ENCODE measurements at regions not wholly inside any gene's neighbourhood (a gene's known extent, or its start where the extent isn't known, plus 50 kb on each side); places are given as distances from the start of the nearest gene placed in this dataset.
A peak's percentile ranks its signal among the peaks of the same experiment; 100 is the strongest.

DNA sequence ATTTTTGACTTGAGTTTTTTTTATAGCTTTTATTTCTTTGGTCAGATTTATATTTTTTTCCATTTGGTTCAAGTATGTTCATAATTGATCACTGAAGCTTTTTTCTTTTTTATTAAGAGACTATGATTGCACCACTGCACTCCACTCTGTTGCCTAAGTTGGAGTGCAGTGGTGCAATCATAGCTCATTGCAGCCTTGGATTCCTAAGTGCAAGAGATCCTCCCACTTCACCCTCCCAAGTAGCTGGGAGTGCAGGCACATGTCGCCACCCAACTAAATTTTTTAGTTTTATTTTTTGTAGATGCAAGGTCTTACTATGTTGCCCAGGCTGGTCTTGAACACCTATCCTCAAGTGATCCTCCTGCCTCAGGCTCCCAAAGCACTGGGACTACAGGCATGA lies 97.7 kb upstream of the KIF5B start:
- peaks cover 12% of the 10 kb centered on the region for H3K9me3 Mint-ChIP-seq (ENCODE audit: low read depth)
- H3K4me1 Mint-ChIP-seq (ENCODE audit: low read depth), result peaks cover 32% of the 10 kb centered on the region
- TF ChIP-seq, protein P1, sequence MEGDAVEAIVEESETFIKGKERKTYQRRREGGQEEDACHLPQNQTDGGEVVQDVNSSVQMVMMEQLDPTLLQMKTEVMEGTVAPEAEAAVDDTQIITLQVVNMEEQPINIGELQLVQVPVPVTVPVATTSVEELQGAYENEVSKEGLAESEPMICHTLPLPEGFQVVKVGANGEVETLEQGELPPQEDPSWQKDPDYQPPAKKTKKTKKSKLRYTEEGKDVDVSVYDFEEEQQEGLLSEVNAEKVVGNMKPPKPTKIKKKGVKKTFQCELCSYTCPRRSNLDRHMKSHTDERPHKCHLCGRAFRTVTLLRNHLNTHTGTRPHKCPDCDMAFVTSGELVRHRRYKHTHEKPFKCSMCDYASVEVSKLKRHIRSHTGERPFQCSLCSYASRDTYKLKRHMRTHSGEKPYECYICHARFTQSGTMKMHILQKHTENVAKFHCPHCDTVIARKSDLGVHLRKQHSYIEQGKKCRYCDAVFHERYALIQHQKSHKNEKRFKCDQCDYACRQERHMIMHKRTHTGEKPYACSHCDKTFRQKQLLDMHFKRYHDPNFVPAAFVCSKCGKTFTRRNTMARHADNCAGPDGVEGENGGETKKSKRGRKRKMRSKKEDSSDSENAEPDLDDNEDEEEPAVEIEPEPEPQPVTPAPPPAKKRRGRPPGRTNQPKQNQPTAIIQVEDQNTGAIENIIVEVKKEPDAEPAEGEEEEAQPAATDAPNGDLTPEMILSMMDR (IDR thresholded peaks at IDR 0.05), result no peak
- no peak overlapping the region for H3K27ac Mint-ChIP-seq (ENCODE audit: unreplicated experiment)
- H3K27me3 Mint-ChIP-seq (ENCODE audit: low read depth), result no peaks in the 10 kb centered on the region
- H3K4me3 Mint-ChIP-seq (ENCODE audit: unreplicated experiment), result no peak overlapping the region
- H3K36me3 Mint-ChIP-seq (ENCODE audit: low read depth), result peaks cover 6% of the 10 kb centered on the region
- DNase-seq (ENCODE audit: low spot score), result no peak

DNA sequence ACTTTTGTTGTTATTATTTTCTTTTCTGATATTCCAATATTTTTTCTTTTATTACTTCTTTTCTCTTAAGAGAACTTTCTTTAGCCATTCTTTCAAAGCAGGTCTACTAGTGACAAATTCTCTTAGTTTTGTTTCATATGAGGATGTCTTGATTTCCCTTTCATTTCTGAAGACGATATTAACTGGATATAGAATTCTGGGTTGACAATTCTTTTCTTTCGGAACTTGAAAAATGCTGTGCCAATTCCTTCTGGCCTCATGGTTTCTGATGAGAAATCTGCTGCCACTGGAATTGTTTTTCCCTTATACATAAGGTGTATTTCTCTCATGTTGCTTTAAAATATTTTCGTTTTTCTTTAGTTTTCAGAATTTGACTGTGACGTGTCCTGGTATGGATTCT lies 97.0 kb upstream of the KIF5B start:
- Mint-ChIP-seq H3K27ac (ENCODE audit: unreplicated experiment) (no peak overlapping the region), H3K27me3 (ENCODE audit: low read depth) (no peaks in the 10 kb centered on the region), H3K9me3 (ENCODE audit: low read depth) (peaks cover 12% of the 10 kb centered on the region), H3K36me3 (ENCODE audit: low read depth) (peaks cover 6% of the 10 kb centered on the region), H3K4me1 (ENCODE audit: low read depth) (peaks cover 33% of the 10 kb centered on the region), H3K4me3 (ENCODE audit: unreplicated experiment) (no peak overlapping the region)
- TF ChIP-seq, protein P1 (IDR thresholded peaks at IDR 0.05), result no peak
- DNase-seq (ENCODE audit: low spot score), result no peak

DNA sequence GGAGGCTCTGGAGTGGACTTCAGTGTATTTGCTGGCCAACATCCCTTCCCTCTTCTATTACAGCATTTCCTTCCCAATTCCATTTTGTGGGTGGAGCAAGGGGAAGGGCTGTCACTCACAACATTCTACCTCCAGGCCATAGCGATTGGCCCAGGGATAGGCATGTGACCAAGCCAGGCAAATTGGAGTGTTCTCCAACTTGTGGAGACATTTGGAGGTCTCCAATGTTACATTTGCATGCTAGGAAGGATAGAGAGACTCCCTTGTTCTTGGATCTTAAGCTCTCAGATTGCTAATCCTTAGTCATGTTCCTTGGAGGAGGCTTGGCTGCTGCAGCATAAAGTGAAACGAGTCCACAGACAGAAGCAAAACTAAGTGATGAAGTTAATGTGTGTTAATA lies 95.6 kb upstream of the KIF5B start:
- peaks cover 6% of the 10 kb centered on the region for H3K36me3 Mint-ChIP-seq (ENCODE audit: low read depth)
- peaks cover 33% of the 10 kb centered on the region for H3K4me1 Mint-ChIP-seq (ENCODE audit: low read depth)
- H3K27me3 Mint-ChIP-seq (ENCODE audit: low read depth), result no peaks in the 10 kb centered on the region
- no peak overlapping the region for H3K4me3 Mint-ChIP-seq (ENCODE audit: unreplicated experiment)
- H3K27ac Mint-ChIP-seq (ENCODE audit: unreplicated experiment), result no peak overlapping the region
- DNase-seq (ENCODE audit: low spot score), result no peak
- H3K9me3 Mint-ChIP-seq (ENCODE audit: low read depth), result peaks cover 12% of the 10 kb centered on the region
- TF ChIP-seq, protein P1 (IDR thresholded peaks at IDR 0.05), result no peak

DNA sequence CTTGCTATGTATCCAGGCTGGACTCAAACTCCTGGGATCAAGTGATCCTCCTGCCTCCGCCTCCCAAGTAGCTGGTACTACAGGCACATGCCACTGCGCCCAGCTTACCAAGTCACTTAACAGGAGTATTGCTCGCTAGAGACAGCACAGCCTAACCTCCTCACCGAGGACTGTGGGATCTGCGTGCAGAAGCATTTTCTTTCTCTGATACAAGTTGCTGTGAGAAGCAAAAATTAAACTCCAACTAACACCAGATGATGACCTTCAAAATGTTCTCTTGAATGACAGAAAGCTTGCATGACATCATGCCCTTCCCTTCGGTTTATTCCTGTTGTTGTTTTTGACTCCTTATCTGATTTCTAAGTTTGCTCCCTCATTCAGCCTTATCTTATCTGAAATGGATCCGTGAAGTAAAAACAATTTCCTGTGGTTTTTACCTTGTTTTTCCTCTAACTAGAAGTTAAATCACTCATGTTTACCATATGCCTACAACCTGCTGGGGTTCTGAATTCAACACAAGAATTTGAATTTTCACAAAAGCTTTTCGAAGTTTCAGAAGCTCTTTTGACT lies 94.4 kb upstream of the KIF5B start:
- Mint-ChIP-seq H3K9me3 (ENCODE audit: low read depth) (peaks cover 12% of the 10 kb centered on the region), H3K27ac (ENCODE audit: unreplicated experiment) (peak overlapping the region; percentile 12), H3K4me3 (ENCODE audit: unreplicated experiment) (no peak overlapping the region), H3K36me3 (ENCODE audit: low read depth) (peaks cover 6% of the 10 kb centered on the region), H3K27me3 (ENCODE audit: low read depth) (no peaks in the 10 kb centered on the region), H3K4me1 (ENCODE audit: low read depth) (peaks cover 31% of the 10 kb centered on the region)
- no peak for DNase-seq (ENCODE audit: low spot score)
- TF ChIP-seq, protein P1 (IDR thresholded peaks at IDR 0.05), result no peak

DNA sequence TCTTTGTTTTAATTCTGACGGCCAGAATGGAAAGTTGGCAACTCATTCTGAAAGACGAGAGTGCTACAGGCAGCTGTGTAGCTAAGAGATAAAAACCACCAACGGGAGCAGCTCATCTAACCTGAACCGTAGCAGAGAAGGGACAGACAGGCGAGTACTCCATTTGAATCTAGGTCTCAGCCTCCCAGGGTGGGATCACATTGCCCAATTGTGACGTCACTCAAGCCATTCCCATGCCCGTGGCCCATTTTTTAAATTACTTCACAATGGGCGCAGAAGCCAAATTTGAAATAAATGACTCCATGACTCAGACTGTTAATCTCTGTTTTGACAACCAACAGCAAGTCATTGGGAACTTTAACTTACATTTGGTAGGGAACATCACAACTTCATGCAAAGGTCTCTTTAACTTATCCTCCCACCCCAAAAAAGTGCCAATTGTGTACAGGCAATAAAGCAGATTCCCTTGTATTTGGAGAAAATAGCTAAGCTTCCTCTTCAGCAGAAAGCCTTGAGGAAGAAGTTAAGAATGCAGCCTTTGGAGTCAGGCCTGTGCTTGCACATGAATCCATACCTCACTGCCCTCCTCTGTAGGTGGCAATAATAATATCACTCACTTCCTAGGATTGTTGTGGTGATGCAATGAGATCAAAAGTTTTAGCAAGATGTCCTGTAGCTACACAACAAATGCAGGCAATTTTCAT lies 93.2 kb upstream of the KIF5B start:
- DNase-seq (ENCODE audit: low spot score), result no peak
- H3K36me3 Mint-ChIP-seq (ENCODE audit: low read depth), result peaks cover 2% of the 10 kb centered on the region
- H3K9me3 Mint-ChIP-seq (ENCODE audit: low read depth), result peaks cover 8% of the 10 kb centered on the region
- H3K27ac Mint-ChIP-seq (ENCODE audit: unreplicated experiment), result peak overlapping the region; percentile 96
- H3K4me3 Mint-ChIP-seq (ENCODE audit: unreplicated experiment), result no peak overlapping the region
- TF ChIP-seq, protein P1 (IDR thresholded peaks at IDR 0.05), result peak; percentile 9
- H3K27me3 Mint-ChIP-seq (ENCODE audit: low read depth), result no peaks in the 10 kb centered on the region
- peaks cover 19% of the 10 kb centered on the region for H3K4me1 Mint-ChIP-seq (ENCODE audit: low read depth)

Data from chondrocyte (in vitro differentiated cells).